Mesendoderm (in vitro differentiated cells): ENCODE measurements at regions not wholly inside any gene's neighbourhood (a gene's known extent, or its start where the extent isn't known, plus 50 kb on each side); places are given as distances from the start of the nearest gene placed in this dataset.

ENCODE experiments used
- DNase-seq: peaks from one replicate; pipeline ENCODE4 v3.0.0; 2013
- H2AK5ac ChIP-seq: 2 replicates; pipeline ENCODE4 v1.6.1; 2013; ENCODE audit warnings: low read length, inconsistent platforms
- H2BK120ac ChIP-seq: 2 replicates; pipeline ENCODE4 v1.6.1; 2013; ENCODE audit warnings: low read depth, mild to moderate bottlenecking, low read length, moderate library complexity, mixed read lengths
- H2BK15ac ChIP-seq: replicated peaks from 2 replicates; pipeline ENCODE4 v1.6.1; 2013; ENCODE audit warnings: low read depth, mild to moderate bottlenecking, moderate library complexity
- H2BK5ac ChIP-seq: 2 replicates; pipeline ENCODE4 v1.6.1; 2013; ENCODE audit warnings: low read length, inconsistent platforms
- H3K18ac ChIP-seq: 2 replicates; pipeline ENCODE4 v1.6.1; 2013; ENCODE audit warnings: mild to moderate bottlenecking, low read length, mixed read lengths
- H3K23ac ChIP-seq: one replicate; pipeline ENCODE4 v1.6.1; 2013; ENCODE audit warnings: low read length
- H3K27ac ChIP-seq: 2 replicates; pipeline ENCODE4 v1.5.1; 2013; ENCODE audit warnings: low read depth, mild to moderate bottlenecking, inconsistent platforms, low read length, moderate library complexity
- H3K27me3 ChIP-seq: 2 replicates; pipeline ENCODE4 v1.6.1; 2013; ENCODE audit warnings: low read length, control low read depth, mild to moderate bottlenecking, inconsistent platforms; ENCODE audit not compliant: insufficient read depth, poor library complexity
- H3K36me3 ChIP-seq: 2 replicates; pipeline ENCODE4 v1.6.1; 2013; ENCODE audit warnings: low read length, inconsistent platforms; ENCODE audit not compliant: control insufficient read depth, insufficient read depth
- H3K4ac ChIP-seq: one replicate; pipeline ENCODE4 v1.6.1; 2013; ENCODE audit warnings: low read depth, mild to moderate bottlenecking, low read length, moderate library complexity
- H3K4me1 ChIP-seq: 2 replicates; pipeline ENCODE4 v1.6.1; 2013; ENCODE audit warnings: low read depth, low read length, inconsistent platforms; ENCODE audit not compliant: control insufficient read depth
- H3K4me2 ChIP-seq: 2 replicates; pipeline ENCODE4 v1.6.1; 2013; ENCODE audit warnings: low read length
- H3K4me3 ChIP-seq: 2 replicates; pipeline ENCODE4 v1.5.1; 2013; ENCODE audit warnings: mild to moderate bottlenecking, low read length
- H3K56ac ChIP-seq: one replicate; pipeline ENCODE4 v1.6.1; 2013; ENCODE audit warnings: low read length
- H3K79me1 ChIP-seq: 2 replicates; pipeline ENCODE4 v1.6.1; 2013; ENCODE audit warnings: low read length, inconsistent platforms
- H3K79me2 ChIP-seq: 2 replicates; pipeline ENCODE4 v1.6.1; 2013; ENCODE audit warnings: mild to moderate bottlenecking, low read length; ENCODE audit not compliant: control insufficient read depth, insufficient read depth
- H3K9ac ChIP-seq: 2 replicates; pipeline ENCODE4 v1.6.1; 2013; ENCODE audit warnings: low read length, inconsistent platforms
- H4K5ac ChIP-seq: one replicate; pipeline ENCODE4 v1.6.1; 2013; ENCODE audit warnings: low read length
- H4K8ac ChIP-seq: one replicate; pipeline ENCODE4 v1.6.1; 2013; ENCODE audit warnings: low read depth, mild to moderate bottlenecking, control low read depth, low read length, moderate library complexity
- WGBS: extraction: QIAGEN DNeasy Blood & Tissue Kit; methylation state at CpG from one replicate; pipeline ENCODE4 v1.1.7; 2013; ENCODE audit warnings: low lambda C conversion rate, missing lambda C conversion rate; ENCODE audit not compliant: insufficient coverage; ENCODE audit errors: extremely low coverage; 5-methylcytosine and 5-hydroxymethylcytosine counted together

DNA sequence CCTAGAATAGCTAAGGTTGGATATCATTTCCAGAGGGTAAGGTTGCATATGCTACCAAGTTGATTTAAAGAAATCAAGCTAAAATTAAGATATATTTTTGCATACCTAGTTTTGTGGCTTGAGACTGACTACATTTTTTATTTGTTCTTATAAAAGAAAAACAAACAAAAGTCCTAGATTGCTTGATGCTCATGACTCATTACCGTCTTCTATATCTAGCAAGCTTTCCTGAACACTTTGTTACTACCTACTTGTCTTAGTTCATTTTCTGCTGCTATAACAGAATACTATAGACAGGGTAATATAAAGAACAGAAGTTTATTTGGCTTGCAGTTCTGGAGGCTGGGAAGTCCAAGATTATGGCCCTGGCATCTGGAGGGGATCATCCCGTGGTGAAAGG, 152.1 kb upstream of the THRB start:
- no CpG with 5 or more reads among the region's 2 CpGs for WGBS
- no peaks in the 10 kb centered on the region for H3K79me1 ChIP-seq

GRCh38 chr3:24648063-24648462, 153.4 kb upstream of the THRB start:
- Histone ChIP-seq H2BK15ac (no peak overlapping the region), H4K8ac (no peak overlapping the region), H2AK5ac (no peak overlapping the region), H3K4me3 (no peak overlapping the region), H3K27me3 (no peaks in the 10 kb centered on the region), H2BK5ac (no peak overlapping the region), H3K79me2 (no peaks in the 10 kb centered on the region), H3K4me1 (no peaks in the 10 kb centered on the region), H3K79me1 (no peaks in the 10 kb centered on the region), H3K36me3 (no peaks in the 10 kb centered on the region), H3K9ac (no peak overlapping the region), H3K23ac (no peak overlapping the region), H3K56ac (no peak overlapping the region), H3K4ac (no peak overlapping the region), H4K5ac (no peak overlapping the region), H3K18ac (no peak overlapping the region), H3K27ac (no peak overlapping the region), H2BK120ac (no peak overlapping the region), H3K4me2 (no peak overlapping the region)
- no CpG with 5 or more reads among the region's 2 CpGs for WGBS
- DNase-seq: no peak

More for the DNA sequence above, 152.1 kb upstream of the THRB start:
- Histone ChIP-seq H3K4ac (no peak overlapping the region), H2BK5ac (no peak overlapping the region), H4K8ac (no peak overlapping the region), H2BK120ac (no peak overlapping the region), H3K79me2 (no peaks in the 10 kb centered on the region), H3K27me3 (no peaks in the 10 kb centered on the region), H2AK5ac (no peak overlapping the region), H3K23ac (no peak overlapping the region), H3K27ac (no peak overlapping the region), H3K36me3 (no peaks in the 10 kb centered on the region), H4K5ac (no peak overlapping the region), H3K4me2 (no peak overlapping the region), H3K4me1 (no peaks in the 10 kb centered on the region), H3K4me3 (no peak overlapping the region), H3K18ac (no peak overlapping the region), H3K9ac (no peak overlapping the region), H2BK15ac (no peak overlapping the region), H3K56ac (no peak overlapping the region)
- no peak for DNase-seq

GRCh38 chr3:24650839-24651238, 156.2 kb upstream of the THRB start:
- no peak overlapping the region for H3K4ac ChIP-seq
- H3K56ac ChIP-seq: no peak overlapping the region
- no peak overlapping the region for H3K4me2 ChIP-seq
- no peaks in the 10 kb centered on the region for H3K79me2 ChIP-seq
- no peaks in the 10 kb centered on the region for H3K4me1 ChIP-seq
- H3K4me3 ChIP-seq: no peak overlapping the region
- no peak overlapping the region for H3K27ac ChIP-seq
- no peak for DNase-seq
- H2AK5ac ChIP-seq: no peak overlapping the region
- no CpG with 5 or more reads among the region's 1 CpG for WGBS
- no peak overlapping the region for H2BK120ac ChIP-seq
- H3K36me3 ChIP-seq: no peaks in the 10 kb centered on the region
- no peak overlapping the region for H3K18ac ChIP-seq
- H2BK5ac ChIP-seq: no peak overlapping the region
- H3K9ac ChIP-seq: no peak overlapping the region
- H4K8ac ChIP-seq: no peak overlapping the region
- H3K23ac ChIP-seq: no peak overlapping the region
- H2BK15ac ChIP-seq: no peak overlapping the region
- no peak overlapping the region for H4K5ac ChIP-seq
- H3K79me1 ChIP-seq: no peaks in the 10 kb centered on the region
- H3K27me3 ChIP-seq: no peaks in the 10 kb centered on the region

DNA sequence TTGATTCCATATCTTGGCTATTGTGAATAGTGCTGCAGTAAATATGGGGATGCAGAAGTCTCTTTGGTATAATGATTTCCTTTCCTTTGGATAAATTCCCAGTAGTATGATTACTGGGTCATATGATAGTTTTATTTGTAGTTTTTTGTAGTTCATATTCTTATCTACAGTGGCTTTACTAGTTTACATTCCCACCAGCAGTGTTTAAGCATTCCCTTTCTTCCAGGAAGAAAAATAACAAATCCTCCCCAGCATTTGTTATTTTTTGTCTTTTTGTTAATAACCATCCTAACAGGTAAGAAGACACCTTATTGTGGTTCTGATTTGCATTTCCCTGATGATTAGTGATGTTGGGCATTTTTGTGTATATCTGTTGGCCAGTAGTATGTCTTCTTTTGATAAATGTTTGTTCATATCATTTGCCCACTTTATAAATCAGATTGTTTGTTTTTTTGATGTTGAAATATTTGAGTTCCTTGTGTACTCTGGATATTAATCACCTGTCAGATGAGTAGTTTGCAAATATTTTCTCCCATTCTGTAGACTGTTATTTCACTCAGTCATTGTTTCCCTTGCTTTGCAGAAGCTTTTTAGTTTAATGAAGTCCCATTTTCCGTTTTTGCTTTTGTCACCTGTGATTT, 163.3 kb upstream of the THRB start:
- H4K5ac ChIP-seq: no peak overlapping the region
- no peak overlapping the region for H3K56ac ChIP-seq
- whole genome bisulfite sequencing: no CpG with 5 or more reads among the region's 1 CpG
- no peak overlapping the region for H3K18ac ChIP-seq
- H3K36me3 ChIP-seq: no peaks in the 10 kb centered on the region
- no peaks in the 10 kb centered on the region for H3K79me1 ChIP-seq
- H2BK120ac ChIP-seq: no peak overlapping the region
- no peak overlapping the region for H3K4ac ChIP-seq
- no peak overlapping the region for H3K4me3 ChIP-seq
- no peak overlapping the region for H3K27ac ChIP-seq
- H4K8ac ChIP-seq: no peak overlapping the region
- no peaks in the 10 kb centered on the region for H3K27me3 ChIP-seq
- DNase-seq: no peak
- no peaks in the 10 kb centered on the region for H3K79me2 ChIP-seq
- no peak overlapping the region for H3K9ac ChIP-seq
- H2BK5ac ChIP-seq: no peak overlapping the region
- no peak overlapping the region for H2BK15ac ChIP-seq
- H2AK5ac ChIP-seq: no peak overlapping the region
- H3K4me1 ChIP-seq: no peaks in the 10 kb centered on the region
- no peak overlapping the region for H3K4me2 ChIP-seq
- H3K23ac ChIP-seq: no peak overlapping the region

DNA sequence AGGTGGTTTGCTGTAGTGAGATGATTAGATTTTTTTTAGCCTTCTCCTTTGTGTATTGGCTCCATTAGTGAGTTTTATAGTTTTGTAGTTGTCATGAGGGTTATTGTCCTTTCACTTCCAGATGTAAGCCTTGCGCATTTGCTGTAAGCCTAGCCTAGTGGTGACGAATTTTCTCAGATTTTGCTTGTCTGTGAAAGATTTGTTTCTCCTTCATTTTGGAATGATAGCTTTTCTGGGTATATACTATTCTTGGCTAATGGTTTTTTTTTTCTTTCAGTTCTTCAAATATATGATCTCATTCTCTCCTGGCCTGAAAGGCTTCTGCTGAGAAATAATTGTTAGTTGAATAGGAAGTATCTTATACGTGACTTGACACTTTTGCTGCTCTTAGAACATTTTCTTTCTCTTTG, 166.5 kb upstream of the THRB start:
- H3K9ac ChIP-seq: no peak overlapping the region
- no peak overlapping the region for H3K27ac ChIP-seq
- no peaks in the 10 kb centered on the region for H3K79me1 ChIP-seq
- H3K56ac ChIP-seq: no peak overlapping the region
- H3K4me3 ChIP-seq: no peak overlapping the region
- H3K4me2 ChIP-seq: no peak overlapping the region
- DNase-seq: no peak
- no peak overlapping the region for H3K18ac ChIP-seq
- H2BK5ac ChIP-seq: no peak overlapping the region
- no peak overlapping the region for H2AK5ac ChIP-seq
- H3K4me1 ChIP-seq: no peaks in the 10 kb centered on the region
- H3K36me3 ChIP-seq: no peaks in the 10 kb centered on the region
- no peak overlapping the region for H2BK15ac ChIP-seq
- H3K4ac ChIP-seq: no peak overlapping the region
- H4K8ac ChIP-seq: no peak overlapping the region
- no CpG with 5 or more reads among the region's 3 CpGs for WGBS
- no peak overlapping the region for H4K5ac ChIP-seq
- no peaks in the 10 kb centered on the region for H3K27me3 ChIP-seq
- no peak overlapping the region for H2BK120ac ChIP-seq
- no peak overlapping the region for H3K23ac ChIP-seq
- H3K79me2 ChIP-seq: no peaks in the 10 kb centered on the region
